A673 (cell line): ENCODE measurements at regions not wholly inside any gene's neighbourhood (a gene's known extent, or its start where the extent isn't known, plus 50 kb on each side); places are given as distances from the start of the nearest gene placed in this dataset.

Experiments used
- BruUV-seq: library from RNA; stranded (reverse); fragments of 400-500 nt; replicated peaks from 2 replicates; lab custom pipeline; 2021; lab: Mats Ljungman, UMichigan
- CTCF ChIA-PET: fragments of 300-600 bp; sonication (Branson Sonifier 250); formaldehyde crosslinking; loops from one replicate; lab custom pipeline; 2022; ENCODE audit warnings: antibody characterized with exemption; lab: Charles Lee
- POLR2A ChIA-PET: fragments of 300-600 bp; sonication (Branson Sonifier 250); formaldehyde crosslinking; loops from one replicate; lab custom pipeline; 2022; ENCODE audit warnings: antibody characterized with exemption; ENCODE audit not compliant: low non-redundant PET; lab: Charles Lee
- DNase-seq: peaks from one replicate; pipeline ENCODE4 v3.0.0-alpha.2; 2015; ENCODE audit warnings: low spot score
- H3K27ac ChIP-seq: fragments of 200-600 bp; sonication (generic); 2 replicates; pipeline ENCODE4 v1.5.1; 2016; ENCODE audit warnings: mixed run types, low read depth, mild to moderate bottlenecking, mixed read lengths, antibody characterized with exemption, low read length; ENCODE audit not compliant: poor library complexity, severe bottlenecking
- H3K27me3 ChIP-seq: fragments of 200-600 bp; sonication (generic); replicated peaks from 2 replicates; pipeline ENCODE4 v1.6.1; 2017; ENCODE audit warnings: mixed run types, low read depth, mild to moderate bottlenecking, mixed read lengths, antibody characterized with exemption, low read length; ENCODE audit not compliant: insufficient read depth, poor library complexity
- H3K36me3 ChIP-seq: fragments of 200-600 bp; sonication (generic); 2 replicates; pipeline ENCODE4 v1.6.1; 2016; ENCODE audit warnings: mixed run types, mild to moderate bottlenecking, mixed read lengths, antibody characterized with exemption, low read length; ENCODE audit not compliant: insufficient read depth, poor library complexity, severe bottlenecking
- H3K4me1 ChIP-seq: fragments of 200-600 bp; sonication (generic); 2 replicates; pipeline ENCODE4 v1.6.1; 2017; ENCODE audit warnings: mixed run types, mild to moderate bottlenecking, mixed read lengths, antibody characterized with exemption, low read length; ENCODE audit not compliant: insufficient read depth, poor library complexity, severe bottlenecking
- H3K4me3 ChIP-seq: fragments of 200-600 bp; sonication (generic); 2 replicates; pipeline ENCODE4 v1.5.1; 2016; ENCODE audit warnings: low read depth, mixed run types, mild to moderate bottlenecking, mixed read lengths, low read length; ENCODE audit not compliant: poor library complexity, severe bottlenecking
- H3K9me3 ChIP-seq: fragments of 200-600 bp; sonication (generic); 2 replicates; pipeline ENCODE4 v1.6.1; 2016; ENCODE audit warnings: mixed run types, low read depth, mild to moderate bottlenecking, mixed read lengths, antibody characterized with exemption, low read length; ENCODE audit not compliant: poor library complexity, severe bottlenecking
- EZH2 ChIP-seq: fragments of 200-600 bp; sonication (generic); IDR thresholded peaks from 2 replicates; pipeline ENCODE4 v1.6.1; 2017; ENCODE audit warnings: borderline replicate concordance, low read depth, mild to moderate bottlenecking, mixed read lengths, antibody characterized with exemption, low read length; ENCODE audit not compliant: poor library complexity, severe bottlenecking
- intact Hi-C: fragments of 100-400 bp; cut with micrococcal nuclease; formaldehyde crosslinking; loops from one replicate; pipeline ENCODE4 v1.10.0; 2022; ENCODE audit not compliant: unreplicated experiment
- TF ChIP-seq, protein P1 (sequence below): fragments of 300-800, 200-600 bp; sonication (generic); conservative IDR thresholded peaks from 2 replicates; pipeline ENCODE4 v1.5.1; 2017; ENCODE audit warnings: low read depth, mild to moderate bottlenecking, antibody characterized with exemption, low read length, moderate library complexity, mixed read lengths

DNA sequence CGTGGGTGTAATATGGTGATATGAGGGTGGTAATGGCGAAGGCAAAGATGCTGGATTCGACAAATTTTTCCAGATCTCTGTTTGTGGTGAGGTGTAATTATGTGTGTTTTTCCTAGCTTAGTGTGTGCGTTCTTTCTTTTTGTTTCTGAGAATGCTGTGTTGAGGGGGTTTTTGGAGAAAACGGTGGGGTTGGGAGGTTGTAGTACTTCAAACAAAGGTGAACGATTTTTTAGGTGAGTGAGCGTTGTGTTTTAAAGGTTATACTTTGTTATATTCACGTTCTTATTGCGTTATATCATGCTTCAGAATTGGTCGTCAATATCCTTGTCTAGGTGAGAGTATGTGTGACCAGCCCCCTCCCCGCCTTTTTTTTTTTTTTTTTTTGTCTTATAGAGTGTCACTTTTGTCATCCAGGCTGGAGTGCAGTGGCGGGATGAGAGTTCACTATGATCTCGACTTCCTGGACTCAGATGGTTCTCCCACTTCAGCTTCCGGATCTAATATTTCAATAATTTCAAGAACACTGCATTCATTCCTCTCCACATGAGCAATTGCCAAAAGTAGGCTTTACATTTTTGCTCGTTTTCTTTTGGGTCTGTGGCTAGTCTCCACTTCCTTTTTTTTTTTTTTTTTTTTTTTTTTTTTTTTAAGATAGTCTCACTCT is 82.2 kb upstream of the RNU2-1 start:
- Histone ChIP-seq H3K27ac (no peak overlapping the region), H3K36me3 (no peaks in the 10 kb centered on the region), H3K27me3 (no peaks in the 10 kb centered on the region), H3K9me3 (no peaks in the 10 kb centered on the region), H3K4me3 (no peak overlapping the region), H3K4me1 (no peaks in the 10 kb centered on the region)
- DNase-seq = no peak
- intact Hi-C loops = no loop called here
- ChIA-PET CTCF (interaction anchor here (0.6 to 1.3 kb wide), 2 partner anchors 45 to 291 kb away, joined by 4 to 7 read pairs; partner anchors contain the start of gene RND2), POLR2A (interaction anchor here (0.6 to 1.3 kb wide), 9 partner anchors 8 to 318 kb away, joined by 3 to 18 read pairs (median 6); partner anchors contain the start of gene RPL27)
- BruUV-seq = TSS peak; percentile 99
- TF ChIP-seq, protein P1, sequence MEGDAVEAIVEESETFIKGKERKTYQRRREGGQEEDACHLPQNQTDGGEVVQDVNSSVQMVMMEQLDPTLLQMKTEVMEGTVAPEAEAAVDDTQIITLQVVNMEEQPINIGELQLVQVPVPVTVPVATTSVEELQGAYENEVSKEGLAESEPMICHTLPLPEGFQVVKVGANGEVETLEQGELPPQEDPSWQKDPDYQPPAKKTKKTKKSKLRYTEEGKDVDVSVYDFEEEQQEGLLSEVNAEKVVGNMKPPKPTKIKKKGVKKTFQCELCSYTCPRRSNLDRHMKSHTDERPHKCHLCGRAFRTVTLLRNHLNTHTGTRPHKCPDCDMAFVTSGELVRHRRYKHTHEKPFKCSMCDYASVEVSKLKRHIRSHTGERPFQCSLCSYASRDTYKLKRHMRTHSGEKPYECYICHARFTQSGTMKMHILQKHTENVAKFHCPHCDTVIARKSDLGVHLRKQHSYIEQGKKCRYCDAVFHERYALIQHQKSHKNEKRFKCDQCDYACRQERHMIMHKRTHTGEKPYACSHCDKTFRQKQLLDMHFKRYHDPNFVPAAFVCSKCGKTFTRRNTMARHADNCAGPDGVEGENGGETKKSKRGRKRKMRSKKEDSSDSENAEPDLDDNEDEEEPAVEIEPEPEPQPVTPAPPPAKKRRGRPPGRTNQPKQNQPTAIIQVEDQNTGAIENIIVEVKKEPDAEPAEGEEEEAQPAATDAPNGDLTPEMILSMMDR = no peak
- TF ChIP-seq EZH2 = no peak

GRCh38 chr17:43315369-43315768 is 81.6 kb upstream of the RNU2-1 start:
- intact Hi-C loops = no loop called here
- no peaks in the 10 kb centered on the region for H3K36me3 ChIP-seq
- ChIA-PET CTCF (interaction anchor here (0.6 to 1.3 kb wide), 2 partner anchors 45 to 291 kb away, joined by 4 to 7 read pairs; partner anchors contain the start of gene RND2), POLR2A (interaction anchor here (0.6 to 1.3 kb wide), 7 partner anchors 41 to 317 kb away, joined by 3 to 18 read pairs (median 6); partner anchors contain the start of gene RPL27)
- no peak for DNase-seq
- H3K4me1 ChIP-seq = no peaks in the 10 kb centered on the region
- no peaks in the 10 kb centered on the region for H3K27me3 ChIP-seq
- BruUV-seq = no TSS peak
- no peak overlapping the region for H3K4me3 ChIP-seq
- TF ChIP-seq EZH2 = no peak
- TF ChIP-seq, protein P1 = no peak
- H3K27ac ChIP-seq = no peak overlapping the region
- H3K9me3 ChIP-seq = no peaks in the 10 kb centered on the region

DNA sequence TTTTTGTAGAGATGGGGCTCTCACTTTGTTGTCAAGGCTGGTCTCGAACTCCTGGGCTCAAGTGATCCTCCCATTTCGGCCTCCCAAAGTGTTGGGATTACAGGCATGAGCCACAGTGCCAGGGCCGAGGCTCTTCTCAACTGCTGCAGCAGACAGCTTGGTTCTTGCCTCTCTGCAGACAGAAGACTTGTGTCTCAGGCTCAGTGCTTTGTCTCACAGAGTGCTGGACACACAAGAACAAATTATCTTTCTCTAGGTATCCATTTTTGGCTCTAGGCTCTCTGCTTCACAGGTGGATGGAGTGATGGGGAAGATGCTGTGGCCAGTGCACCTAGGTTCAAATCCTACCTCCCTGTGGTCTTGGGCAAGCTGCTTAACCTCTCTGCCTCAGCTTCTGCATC is 80.8 kb upstream of the RNU2-1 start:
- Histone ChIP-seq H3K4me3 (no peak overlapping the region), H3K36me3 (no peaks in the 10 kb centered on the region), H3K27me3 (no peaks in the 10 kb centered on the region), H3K27ac (no peak overlapping the region), H3K4me1 (no peaks in the 10 kb centered on the region), H3K9me3 (no peaks in the 10 kb centered on the region)
- BruUV-seq = no TSS peak
- POLR2A ChIA-PET = no interaction called here
- no peak for TF ChIP-seq EZH2
- TF ChIP-seq, protein P1 = no peak
- intact Hi-C loops = no loop called here
- CTCF ChIA-PET = no interaction called here
- DNase-seq = no peak
